GM12891 (cell line): ENCODE measurements at regions not wholly inside any gene's neighbourhood (a gene's known extent, or its start where the extent isn't known, plus 50 kb on each side); places are given as distances from the start of the nearest gene placed in this dataset.

Experiments used
- DNase-seq: peaks from one replicate; pipeline ENCODE4 v3.0.0; 2011; ENCODE audit warnings: low spot score; ENCODE audit not compliant: insufficient read length
- FAIRE-seq: peaks from 2 replicates; lab custom pipeline; 2011; peaks lifted over from hg19 to GRCh38; lab: Jason Lieb, UNC
- PAX5 ChIP-seq: IDR thresholded peaks from 2 replicates; pipeline ENCODE4 v1.6.1; 2011; ENCODE audit warnings: low read length, moderate library complexity, mild to moderate bottlenecking; ENCODE audit not compliant: insufficient read depth, severe bottlenecking
- POLR2A ChIP-seq: IDR thresholded peaks from 2 replicates; pipeline ENCODE4 v1.6.1; 2011; ENCODE audit warnings: low read depth, low read length, control low read depth
- POLR2AphosphoS5 ChIP-seq: IDR thresholded peaks from 2 replicates; pipeline ENCODE4 v1.6.1; 2011; ENCODE audit warnings: low read depth, low read length, control low read depth
- POU2F2 ChIP-seq: IDR thresholded peaks from 2 replicates; pipeline ENCODE4 v1.6.1; 2011; ENCODE audit warnings: low read depth, mild to moderate bottlenecking, control low read depth, low read length, moderate library complexity
- SPI1 ChIP-seq: IDR thresholded peaks from 2 replicates; pipeline ENCODE4 v1.6.1; 2011; ENCODE audit warnings: low read depth, low read length, control low read depth
- TAF1 ChIP-seq: IDR thresholded peaks from 2 replicates; pipeline ENCODE4 v1.6.1; 2011; ENCODE audit warnings: low read depth, low read length, control low read depth

DNA sequence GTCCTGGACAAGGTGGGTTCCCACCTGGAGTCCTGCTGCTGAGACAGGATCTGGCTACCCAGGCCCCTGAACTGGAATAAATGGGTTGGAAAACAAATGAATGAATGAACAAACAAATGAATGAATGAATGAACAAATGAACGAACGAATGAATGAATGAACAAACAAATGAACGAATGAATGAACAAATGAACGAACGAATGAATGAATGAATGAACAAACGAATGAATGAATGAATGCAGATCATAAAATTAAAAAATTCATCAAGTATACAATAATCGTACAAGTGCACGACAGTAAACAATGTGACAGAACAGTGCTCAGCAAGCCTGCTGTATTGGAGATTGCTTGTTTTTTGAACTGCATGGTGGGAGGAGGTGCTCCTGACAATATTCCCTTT lies 2097.1 kb downstream of the MAT2B start:
- TF ChIP-seq POLR2AphosphoS5 (no peak), SPI1 (no peak), POU2F2 (no peak)
- FAIRE-seq (no peak), DNase-seq (no peak)

DNA sequence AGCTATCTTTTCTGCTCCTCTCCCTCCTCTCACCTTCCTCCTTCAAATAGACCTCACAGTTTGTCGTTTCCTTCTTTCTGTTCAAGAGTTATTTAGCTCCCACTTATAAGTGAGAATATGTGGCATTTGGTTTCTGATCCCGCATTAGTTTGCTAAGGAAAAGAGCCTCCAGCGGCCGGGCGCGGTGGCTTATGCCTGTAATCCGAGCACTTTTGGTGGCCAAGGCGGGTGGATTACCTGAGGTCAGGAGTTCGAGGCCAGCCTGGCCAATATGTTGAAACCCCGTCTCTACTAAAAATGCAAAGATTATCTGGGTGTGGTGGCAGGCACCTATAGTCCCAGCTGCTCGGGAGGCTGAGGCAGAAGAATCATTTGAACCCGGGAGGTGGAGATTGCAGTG lies 2101.6 kb downstream of the MAT2B start:
- FAIRE-seq (no peak), DNase-seq (no peak)
- TF ChIP-seq TAF1: no peak
- no peak for TF ChIP-seq POLR2A
- no peak for TF ChIP-seq PAX5
- no peak for TF ChIP-seq POU2F2
- TF ChIP-seq SPI1: no peak
- no peak for TF ChIP-seq POLR2AphosphoS5

DNA sequence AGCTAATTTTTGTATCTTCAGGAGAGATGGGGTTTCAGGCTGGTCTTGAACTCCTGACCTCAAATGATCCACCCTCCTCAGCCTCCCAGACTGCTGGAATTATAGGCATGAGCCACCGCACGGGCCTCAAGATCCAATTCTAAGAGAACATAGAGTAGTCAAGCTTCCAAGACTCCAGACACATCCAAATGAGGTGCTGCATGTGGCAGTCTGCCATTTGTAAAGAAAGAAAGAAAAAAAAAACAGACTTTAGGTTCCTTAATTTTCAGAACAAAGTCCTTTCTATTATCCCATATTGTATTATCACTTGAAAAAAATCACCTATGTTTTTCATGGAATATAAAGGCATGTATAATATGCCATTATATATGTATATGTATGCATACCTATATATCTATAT lies 2104.5 kb downstream of the MAT2B start:
- TF ChIP-seq POLR2AphosphoS5 (no peak), SPI1 (no peak), PAX5 (no peak), POLR2A (no peak)
- FAIRE-seq: no peak
- DNase-seq: no peak

DNA sequence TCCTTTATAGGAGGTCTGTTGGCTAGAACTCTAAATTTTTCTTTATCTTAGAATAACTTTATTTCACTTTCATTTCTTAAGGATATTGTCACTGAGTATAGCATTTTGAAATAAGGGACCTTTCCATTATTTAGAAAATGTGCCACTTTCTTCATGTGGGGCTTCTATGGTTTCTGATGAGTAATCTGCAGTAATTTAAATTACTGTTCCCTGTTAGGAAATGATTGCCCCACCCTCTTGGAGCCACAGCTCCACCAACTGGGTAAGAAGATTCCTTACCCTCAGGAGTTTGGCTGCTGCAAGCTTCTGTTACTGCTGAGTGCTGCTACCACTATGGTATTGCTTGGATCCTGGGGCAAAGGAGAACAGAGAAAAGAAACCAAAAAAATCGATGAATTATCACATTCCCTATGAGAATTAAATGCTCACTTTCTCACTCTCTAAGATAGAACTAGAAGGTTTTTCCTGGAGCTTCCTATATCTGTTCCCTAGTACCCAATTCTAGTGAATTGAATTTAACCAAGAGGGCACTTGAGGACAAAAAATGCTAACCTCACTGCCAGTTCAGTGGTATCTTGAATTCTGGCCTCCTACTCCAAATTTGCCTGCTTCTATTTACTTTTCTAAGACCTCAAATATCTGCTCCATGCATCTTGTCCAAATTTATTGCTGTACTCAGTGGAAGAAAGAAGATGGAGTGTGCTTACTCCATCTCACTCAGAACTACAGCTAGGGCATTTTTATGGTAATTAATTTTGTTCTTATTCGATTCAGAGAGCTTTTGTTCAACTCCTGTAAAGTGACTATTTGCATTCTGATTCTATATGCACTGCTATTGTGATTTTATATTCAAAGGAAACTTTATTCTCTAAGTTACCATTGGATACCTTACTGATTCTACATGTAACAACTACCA lies 2111.3 kb downstream of the MAT2B start:
- FAIRE-seq (no peak), DNase-seq (no peak)
- no peak for TF ChIP-seq POLR2AphosphoS5
- TF ChIP-seq POLR2A: no peak
- no peak for TF ChIP-seq POU2F2
- TF ChIP-seq TAF1: no peak
- no peak for TF ChIP-seq PAX5
- TF ChIP-seq SPI1: no peak

DNA sequence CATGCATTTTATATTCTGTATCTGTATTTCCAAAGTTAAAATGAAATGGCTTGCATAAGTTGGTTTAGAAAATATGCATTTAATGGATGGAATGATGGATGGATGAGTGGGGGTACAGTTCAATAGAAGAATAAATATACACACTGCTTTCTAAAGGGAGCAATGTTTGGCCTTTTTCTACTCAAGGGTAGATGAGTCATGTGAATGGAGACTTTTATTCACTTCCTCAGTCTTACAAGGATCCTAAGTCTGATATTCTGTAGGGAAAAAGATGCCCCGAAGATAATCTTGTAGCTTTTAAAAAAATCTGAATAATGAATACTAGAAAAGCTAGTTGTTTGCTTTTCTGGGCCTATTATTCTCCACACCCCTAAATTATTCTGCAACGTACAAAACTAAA lies 2112.1 kb downstream of the MAT2B start:
- FAIRE-seq (no peak), DNase-seq (no peak)
- no peak for TF ChIP-seq PAX5

DNA sequence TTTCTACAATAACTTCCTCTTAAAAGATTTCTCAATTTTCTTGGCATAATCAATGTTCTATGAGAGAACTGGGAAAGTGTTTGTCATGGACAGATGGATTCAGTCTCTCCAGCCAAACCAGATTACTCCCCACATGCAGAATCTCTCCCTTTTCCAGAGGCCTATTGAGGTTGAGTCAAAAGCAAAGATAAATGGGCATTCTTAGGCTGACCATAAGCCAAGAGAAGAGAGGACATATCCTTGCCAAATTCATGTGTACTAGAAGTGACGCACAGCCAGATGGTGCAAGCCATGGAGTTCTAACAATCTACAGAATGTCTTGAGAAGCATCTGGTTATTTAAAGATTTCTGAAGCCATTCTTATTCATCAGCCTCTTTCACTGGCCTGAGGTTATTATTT lies 2115.0 kb downstream of the MAT2B start:
- TF ChIP-seq POLR2A (no peak), POU2F2 (no peak), SPI1 (no peak), PAX5 (no peak), TAF1 (no peak)
- no peak for FAIRE-seq
- no peak for DNase-seq

DNA sequence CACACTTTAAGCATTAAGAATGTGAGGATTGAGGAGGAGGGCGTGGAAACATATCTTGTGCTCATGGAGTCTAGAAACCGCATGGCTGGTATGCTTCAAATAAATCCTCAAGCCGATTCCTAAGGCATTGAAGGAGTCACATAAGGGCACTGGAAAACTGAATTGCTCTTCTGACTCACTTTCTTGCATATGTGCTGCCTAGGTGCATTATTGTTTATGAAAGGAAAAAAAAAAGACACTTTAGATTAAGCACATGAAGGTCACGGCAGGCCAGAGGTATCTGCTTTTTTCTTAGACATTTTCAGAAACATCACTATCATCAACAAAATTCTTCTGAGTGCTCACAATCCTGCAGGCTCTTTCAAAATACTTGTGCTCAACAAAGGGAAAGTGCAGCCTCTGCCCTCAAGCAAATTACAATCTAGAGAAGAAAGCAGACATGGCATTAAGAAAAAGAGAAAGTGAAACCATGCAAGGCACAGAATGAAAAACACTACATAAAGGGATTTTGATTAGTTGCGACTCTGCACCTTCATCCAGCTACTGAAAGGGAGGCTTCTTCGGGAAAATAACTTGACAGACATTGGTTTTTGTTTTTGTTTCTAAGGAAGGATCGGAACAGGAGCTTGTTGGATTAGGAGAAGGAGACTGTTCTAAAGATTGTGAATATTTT lies 2117.6 kb downstream of the MAT2B start:
- DNase-seq (no peak), FAIRE-seq (no peak)
- no peak for TF ChIP-seq SPI1
- TF ChIP-seq POU2F2: no peak
- TF ChIP-seq POLR2A: no peak
- no peak for TF ChIP-seq PAX5
- TF ChIP-seq TAF1: no peak
- no peak for TF ChIP-seq POLR2AphosphoS5

DNA sequence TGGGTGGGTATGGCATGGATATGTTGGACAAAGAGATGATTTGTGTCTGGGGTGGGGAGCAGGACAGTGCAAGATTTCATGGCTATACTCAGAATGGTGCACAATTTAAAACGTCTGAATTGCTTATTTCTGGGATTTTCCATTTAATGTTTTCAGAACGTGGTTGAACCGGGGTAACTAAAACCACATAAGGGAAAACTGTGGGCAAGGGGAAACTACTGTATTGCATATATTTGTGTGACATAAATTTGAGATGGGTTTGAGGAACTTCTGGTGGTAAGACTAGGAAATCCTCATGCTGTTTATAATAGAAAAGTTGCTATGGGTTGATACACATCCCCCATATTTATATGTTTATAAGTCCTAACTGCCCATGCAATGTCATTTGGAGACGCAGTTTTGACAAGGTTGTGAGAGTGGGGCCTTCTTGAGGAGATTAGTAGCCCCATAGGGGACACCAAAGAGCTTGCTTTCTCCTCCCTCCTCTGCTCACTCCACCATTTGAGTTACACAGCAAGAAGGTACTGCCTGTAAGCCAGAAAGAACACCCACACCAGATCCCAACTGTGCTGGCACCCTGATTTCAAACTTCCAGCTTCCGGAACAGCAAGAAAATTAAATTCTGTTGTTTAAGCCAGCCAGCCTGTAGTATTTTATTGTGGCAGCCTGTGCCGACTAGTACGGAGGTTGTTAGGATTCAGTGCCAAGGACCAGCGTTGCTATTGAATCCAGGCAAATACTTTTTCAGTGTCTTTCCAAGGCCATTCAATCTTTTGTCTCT lies 2118.9 kb downstream of the MAT2B start:
- FAIRE-seq (no peak), DNase-seq (no peak)
- TF ChIP-seq POLR2A: no peak
- no peak for TF ChIP-seq POU2F2
- no peak for TF ChIP-seq POLR2AphosphoS5
- TF ChIP-seq PAX5: no peak
- TF ChIP-seq TAF1: no peak
- TF ChIP-seq SPI1: no peak

DNA sequence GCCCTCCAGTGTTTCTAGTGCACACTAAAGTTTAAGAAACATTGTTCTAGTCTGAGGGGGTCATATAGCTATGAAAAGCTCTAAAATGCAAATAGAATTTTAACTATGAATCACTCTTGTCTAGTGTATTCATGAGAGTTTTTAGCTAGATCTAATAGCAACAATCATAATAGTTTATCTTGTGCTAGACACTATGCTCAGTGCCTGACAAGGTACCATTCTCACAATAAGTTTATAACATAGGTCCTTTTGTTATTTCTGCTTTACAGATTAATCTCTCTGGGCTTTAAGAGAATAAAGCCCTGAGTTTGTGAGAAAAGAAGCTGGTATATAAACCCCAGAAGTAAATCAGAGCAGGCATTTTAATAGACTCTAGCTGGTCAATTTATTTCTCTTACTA lies 2120.7 kb downstream of the MAT2B start:
- DNase-seq (no peak), FAIRE-seq (no peak)
- TF ChIP-seq TAF1 (no peak), POLR2AphosphoS5 (no peak), POU2F2 (no peak), PAX5 (no peak), SPI1 (no peak), POLR2A (no peak)
